NCI-H2107 treated with DMSO at 0.1 percent for 48 hours (cell line): ENCODE measurements at regions not wholly inside any gene's neighbourhood (a gene's known extent, or its start where the extent isn't known, plus 50 kb on each side); places are given as distances from the start of the nearest gene placed in this dataset.
"Not testable (repeated sequence)": the region's sequence is repeated elsewhere in the genome, so short reads cannot be mapped to it uniquely, and the experiment has no call there.

ENCODE experiments used
- DNase-seq: peaks from one replicate; lab custom pipeline; 2025; ENCODE audit not compliant: unreplicated experiment; lab: John Stamatoyannopoulos, UW

DNA sequence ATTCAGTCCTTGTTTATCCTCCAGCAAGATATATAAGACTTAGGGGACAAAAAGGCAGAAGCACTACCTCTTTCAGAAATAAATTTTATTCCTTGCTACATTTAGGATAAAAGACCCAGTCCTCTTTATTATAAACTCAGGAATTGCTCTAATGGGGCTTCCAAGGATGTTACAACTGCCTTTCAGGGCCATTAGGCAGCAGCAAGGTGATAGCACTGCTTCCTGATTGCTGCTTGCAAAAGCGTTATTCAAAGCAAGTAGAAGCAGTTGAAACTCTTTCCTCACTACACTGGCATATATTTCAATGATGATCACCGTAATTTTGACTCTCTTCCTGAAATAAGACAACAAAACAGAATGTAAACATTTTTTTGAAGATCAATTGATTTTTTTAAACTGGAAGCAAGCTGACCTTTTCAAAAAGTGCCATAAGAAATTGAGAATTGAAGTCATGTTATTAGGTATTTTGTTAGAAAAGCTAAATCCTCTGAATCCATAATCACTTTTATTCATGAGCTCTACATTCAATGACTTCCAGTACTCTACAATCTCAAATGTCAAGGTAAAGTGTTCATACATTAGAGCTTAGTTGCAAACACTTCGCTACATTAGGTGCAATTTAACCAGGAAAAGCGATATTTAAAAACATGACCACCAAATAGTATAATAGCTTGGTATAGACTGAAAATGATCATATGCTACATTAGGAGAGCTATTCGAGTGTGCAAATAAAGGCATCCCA is 233.4 kb upstream of the SYT10 start:
- DNase-seq = no peak

DNA sequence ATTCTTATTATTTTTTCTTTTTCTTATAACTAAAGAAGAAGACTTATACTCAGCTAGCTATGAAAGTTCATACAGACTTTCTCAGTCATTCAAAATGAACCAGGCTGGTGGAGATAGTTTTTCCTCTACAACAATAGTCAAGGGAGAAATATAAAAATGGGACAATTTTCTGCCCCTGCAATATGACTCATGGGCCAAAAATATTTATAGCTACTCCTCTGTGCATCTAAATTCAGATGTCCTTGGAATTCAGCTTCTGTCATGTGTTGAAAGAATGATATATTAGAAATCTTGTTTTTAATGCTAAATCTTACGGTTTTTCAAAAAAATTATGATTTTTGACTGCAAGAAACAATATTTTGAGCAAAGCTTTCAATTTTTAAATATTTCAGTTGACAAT is 237.2 kb upstream of the SYT10 start:
- DNase-seq = no peak

DNA sequence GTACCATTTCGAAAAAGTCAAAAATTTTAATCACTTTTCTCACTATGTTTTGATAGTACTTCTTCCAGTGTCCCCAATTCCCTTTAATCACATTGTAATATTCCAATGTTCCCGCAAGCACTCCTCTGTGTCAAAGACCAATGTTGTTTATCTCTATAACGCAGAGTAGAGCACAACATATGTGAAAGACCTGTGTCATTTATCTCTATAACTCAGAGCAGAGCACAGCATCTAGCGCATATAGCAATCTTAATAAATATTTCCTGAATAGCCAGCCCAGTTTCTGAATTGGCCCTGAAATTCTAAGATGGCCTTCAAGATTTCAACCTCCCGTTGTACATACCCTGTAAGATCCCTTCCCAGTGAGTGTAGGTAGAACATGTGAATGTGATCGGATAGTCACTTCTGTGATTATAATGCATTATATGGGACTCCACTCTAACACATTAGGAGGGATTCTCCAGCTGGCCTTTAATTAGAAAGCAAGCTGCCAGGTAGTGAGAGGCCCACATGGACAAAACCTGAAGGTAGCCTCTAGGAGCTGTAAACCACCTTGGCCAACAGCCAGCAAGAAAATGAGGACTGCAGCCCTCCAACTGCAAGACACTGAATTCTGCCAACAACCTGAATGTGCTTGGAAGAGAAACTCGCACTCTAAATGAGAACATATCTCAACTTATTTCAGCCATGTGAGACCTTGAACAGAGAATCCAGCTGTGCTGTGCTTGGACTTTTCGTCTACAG is 238.8 kb upstream of the SYT10 start:
- no peak for DNase-seq

DNA sequence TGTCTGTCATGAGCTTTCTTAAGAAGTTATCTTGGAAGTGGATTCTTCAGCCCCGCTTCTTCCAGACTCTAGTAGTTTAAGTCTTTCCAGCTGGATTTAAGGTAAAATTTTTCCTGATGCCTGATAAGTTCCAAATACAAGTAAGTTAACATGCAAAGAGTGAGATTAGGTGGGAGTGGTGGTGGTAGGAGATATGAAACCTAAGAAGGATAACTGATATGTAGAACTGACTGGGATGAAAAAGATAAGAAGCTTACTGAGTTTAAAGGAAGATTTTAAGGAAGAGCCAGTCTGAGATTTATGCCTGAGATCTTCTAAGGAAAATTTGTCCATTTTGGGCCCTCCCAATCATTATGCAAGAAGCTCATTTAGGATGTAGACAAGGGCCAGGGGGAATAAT is 250.9 kb upstream of the SYT10 start:
- DNase-seq = no peak

DNA sequence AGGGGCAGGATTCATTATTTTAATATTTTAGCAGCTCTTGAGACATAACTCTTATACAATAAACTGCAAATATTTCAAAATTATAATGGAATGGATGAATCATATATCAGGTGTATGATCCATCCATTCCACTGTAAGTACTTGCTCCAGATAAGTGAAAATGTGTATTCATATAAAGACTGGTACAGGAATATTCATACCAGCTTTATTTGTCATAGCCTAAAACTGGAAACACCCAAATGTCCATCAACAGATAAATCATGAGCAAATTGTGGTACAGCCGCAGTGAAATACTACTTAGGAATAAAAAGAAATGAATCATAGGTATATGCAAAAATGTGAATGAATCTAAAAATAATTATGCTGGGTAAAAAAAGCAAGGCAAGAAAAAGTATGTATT is 263.6 kb upstream of the SYT10 start:
- DNase-seq = no peak

DNA sequence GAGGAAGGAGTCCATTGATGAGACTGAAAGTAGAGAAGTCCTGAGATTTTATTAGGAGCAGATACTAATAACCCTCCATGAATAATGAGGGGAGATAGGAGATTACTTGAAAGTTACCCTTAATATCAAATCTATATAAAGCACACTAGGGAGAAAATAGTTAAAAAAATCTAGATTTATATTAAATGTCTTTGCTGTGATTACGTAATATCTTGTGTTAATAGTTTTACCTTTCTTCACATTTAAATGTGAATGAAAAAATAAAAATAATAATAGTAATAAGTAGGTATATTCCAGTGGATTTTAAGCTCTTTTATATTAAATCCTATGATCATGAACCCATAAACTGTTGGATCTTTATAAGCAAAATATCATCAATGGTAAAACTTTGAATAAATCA is 267.3 kb upstream of the SYT10 start:
- no peak for DNase-seq

DNA sequence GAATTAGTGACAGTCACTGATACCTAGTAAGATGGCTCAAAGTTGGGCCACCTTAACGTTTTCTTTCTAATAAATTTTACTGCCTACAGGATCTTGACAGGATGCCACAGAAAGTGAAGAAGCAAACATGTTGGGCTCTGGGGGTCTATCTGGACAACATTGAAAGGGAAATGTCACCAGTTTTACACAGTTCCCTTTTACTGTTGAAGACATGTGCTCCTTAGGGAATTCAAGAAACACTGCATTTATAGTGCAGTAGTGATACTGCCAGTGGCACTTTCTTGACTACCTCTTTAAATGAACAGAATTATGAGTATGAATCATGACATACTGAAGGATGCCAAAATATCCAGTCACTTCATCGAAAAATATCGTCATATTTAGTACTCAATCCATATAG is 269.3 kb upstream of the SYT10 start:
- DNase-seq = no peak

DNA sequence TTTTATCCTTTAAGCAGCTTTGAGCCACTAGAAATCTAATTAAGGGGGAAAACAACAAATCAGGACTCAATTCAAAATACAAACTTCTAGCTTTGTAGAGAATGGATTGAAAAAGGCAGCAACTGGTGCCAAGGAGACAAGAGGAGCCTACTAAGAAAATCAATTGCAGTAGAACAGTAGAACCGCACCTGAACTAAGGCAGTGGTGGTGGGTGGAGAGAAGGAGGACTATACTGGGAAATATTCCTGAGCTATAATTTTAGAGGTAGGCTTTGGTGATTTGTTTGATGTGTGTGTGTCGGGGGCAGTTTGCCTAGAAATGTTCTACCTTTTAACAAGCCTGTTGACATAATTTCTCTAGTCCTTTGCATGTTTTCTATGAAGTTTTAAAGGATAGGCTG is 270.9 kb upstream of the SYT10 start:
- no peak for DNase-seq

DNA sequence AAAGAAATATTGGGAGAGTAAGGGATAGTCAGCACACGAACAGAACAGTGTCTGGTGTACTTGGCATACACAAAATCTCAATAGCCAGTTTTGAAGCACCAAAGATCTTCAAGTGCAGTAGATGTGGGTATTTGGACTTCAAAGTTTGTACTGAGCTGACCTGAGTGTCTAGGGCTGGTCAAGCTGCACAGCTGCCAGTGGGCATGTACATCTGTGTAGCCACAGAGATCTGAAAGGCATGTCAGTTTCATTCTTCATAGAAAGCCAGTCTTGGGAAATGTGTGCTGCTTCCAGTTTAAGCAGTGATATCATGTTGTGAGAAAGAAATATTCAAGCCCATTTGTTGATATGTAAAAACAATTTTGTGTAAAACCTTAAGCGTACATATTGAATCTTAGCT is 279.0 kb upstream of the SYT10 start:
- DNase-seq = no peak

DNA sequence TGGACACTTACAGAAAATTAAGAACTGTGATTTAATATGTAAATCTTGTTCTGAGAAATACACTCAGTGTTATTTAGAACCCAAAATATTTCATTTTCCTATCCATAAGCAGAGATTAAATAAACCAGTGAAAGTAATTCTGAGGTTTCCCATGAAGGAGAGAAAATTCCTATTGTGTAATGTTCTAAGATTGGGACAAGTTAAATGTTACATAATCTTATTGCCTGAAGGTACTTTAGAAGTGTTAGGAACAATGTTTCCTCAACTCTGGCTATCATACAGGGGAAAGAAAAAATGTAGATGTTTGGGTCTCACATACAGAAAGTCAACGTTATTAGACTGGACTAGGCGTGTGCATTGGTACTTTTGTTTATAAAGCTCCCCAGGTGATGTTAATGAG is 281.9 kb upstream of the SYT10 start:
- no peak for DNase-seq

DNA sequence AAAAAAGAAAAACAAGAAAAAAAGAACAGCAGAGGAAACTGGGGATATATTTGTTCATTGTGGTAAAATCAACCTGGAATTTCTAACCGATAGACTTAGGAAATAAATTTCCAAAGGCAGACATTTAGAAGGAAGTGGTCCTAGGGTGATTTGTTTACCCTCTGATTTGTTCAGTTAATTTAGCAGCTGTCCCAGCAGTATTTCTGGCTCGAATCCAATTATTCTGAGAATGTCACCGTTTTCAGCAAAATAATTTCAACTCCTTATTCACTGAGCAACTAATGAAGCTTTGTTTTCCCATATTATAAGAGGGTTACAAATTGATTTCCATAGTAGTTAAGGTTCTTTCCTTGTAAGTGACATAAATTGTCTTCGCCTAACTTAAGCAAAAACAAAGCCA is 285.2 kb upstream of the SYT10 start:
- no peak for DNase-seq

DNA sequence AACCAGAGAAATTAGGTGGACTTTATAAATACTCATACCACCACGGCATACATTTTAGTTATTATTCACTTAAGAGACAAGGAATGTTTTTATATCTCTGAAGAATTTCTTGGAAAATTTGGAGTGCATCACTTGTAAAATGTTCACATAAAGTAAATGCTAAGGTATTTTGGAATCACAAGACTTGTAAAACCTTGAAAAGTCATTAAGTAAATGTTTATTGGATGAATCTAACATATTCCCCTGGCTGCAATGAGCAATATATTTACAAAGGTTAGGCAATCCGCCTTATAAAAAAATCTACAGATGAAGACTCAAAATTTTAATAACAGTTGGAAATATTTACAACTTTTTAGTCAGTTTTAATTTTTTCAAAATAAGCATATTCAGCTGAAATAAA is 287.4 kb upstream of the ALG10 start:
- no peak for DNase-seq

DNA sequence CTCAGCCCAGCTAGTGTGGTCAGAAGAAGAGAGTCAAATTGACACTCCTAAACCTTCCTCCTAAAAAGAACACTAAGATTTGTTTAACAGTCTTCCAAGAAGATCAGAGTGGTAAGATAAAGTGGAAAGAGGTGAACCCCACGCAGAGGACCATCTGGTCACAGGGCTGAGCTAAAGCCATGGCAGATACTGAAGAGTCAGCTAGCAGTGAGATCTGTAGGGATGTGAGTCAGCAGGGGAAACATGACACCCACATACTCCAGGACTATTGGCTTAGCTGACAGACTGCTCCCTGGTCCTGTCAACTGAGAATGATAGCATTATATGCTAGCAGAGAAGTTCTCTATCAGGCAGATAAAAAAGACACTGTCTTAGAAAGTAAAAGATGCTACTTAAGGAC is 269.4 kb upstream of the ALG10 start:
- no peak for DNase-seq

DNA sequence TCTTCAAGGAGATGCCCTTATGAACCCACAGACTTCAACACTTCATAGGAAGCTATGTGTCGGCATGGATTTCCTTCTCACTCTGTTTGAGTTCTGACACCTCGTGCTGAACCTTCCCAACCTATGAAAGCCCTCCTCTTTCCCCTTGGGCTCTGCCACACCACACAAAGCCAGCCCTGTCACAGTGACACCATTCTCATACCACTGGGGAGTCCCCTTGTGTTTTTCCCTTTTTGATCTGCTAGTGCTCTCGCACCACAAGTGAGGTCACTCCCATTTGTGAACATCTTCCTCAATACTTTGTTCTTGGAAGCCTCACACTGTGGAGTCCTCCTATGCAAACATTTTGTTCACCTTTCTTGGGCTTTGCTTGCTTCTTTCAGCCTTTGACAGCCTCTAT is 264.6 kb upstream of the ALG10 start:
- no peak for DNase-seq

DNA sequence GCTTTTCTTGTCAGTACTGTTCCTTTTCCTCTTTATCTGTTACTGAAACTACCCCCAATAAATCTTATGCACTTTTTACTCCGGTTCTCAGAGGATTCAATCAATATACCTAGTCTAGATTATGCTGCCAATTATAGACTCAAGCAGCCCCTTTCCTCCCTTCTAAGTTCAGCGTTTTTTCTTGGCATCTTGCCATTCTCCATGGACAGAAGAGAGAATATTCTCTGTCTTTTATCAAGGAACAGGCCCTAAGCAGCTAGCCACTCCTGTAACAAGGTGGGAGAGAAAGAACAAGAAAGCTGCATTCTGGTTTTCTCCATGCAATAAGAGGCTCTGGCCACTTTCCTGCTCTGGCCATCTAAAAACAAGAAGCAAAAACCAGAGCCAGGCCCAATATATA is 263.0 kb upstream of the ALG10 start:
- DNase-seq = no peak

DNA sequence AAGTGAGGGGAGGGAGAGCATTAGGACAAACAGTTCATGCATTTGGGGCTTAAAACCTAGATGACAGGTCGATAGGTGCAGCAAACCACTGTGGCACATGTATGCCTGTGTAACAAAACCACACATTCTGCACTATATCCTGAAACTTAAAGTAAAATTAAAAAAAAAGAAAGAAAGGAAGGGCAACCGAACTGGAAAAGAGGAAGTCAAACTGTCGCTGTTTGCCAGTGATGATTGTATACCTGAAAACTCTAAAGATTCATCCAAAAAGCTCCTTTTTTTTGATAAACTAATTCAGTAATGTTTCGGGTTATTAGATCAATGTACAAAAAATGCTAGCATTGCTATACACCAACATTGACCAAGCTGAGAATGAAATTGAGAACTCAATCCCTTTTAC is 259.0 kb upstream of the ALG10 start:
- DNase-seq = no peak

DNA sequence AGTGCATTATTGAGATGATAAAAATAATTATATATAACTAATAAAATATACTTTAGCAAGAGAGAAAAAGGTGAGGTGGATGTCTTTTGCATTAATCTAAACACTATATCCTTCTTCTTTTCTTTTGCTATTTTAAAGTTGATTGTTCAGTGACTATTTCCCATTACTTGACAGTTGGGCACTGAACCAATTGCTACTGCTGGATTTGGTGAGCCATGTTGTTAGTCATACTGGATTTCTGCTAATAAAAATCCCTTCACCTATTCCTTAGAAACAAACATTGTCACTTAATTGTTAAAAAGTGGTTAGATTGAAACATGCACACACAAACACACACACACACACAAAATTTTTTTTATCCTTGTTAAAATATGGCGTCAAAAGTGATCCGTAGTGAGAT is 251.6 kb upstream of the ALG10 start:
- no peak for DNase-seq

DNA sequence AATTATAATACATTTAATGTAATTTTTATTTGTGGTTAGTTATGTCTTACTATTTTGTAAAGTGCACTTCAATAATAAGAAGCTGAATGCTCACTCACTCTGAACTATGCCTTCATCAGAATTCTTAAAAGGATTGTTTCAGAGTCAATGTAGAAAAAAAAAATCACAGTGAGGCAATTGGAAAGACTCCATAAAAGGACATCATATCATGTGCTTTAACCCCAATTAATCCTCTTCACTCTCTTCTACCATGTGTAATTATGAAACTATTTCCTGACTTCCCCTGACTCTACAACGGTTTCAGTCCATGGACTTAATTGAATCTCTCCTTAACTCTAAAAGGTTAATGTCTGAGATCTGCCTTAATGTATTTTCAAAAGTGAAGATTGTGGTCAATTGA is 250.4 kb upstream of the ALG10 start:
- no peak for DNase-seq

DNA sequence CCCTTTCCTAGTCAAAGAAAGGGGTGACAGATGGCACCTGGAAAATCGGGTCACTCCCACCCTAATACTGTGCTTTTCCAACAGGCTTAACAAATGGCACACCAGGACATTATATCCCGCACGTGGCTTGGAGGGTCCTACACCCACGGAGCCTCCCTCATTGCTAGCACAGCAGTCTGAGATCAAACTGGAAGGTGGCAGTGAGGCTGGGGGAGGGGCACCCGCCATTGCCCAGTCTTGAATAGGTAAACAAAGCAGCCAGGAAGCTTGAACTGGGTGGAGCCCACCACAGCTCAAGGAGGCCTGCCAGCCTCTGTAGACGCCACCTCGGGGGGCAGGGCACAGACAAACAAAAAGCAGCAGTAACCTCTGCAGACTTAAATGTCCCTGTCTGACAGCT is 249.2 kb upstream of the ALG10 start:
- DNase-seq = not testable (repeated sequence)

DNA sequence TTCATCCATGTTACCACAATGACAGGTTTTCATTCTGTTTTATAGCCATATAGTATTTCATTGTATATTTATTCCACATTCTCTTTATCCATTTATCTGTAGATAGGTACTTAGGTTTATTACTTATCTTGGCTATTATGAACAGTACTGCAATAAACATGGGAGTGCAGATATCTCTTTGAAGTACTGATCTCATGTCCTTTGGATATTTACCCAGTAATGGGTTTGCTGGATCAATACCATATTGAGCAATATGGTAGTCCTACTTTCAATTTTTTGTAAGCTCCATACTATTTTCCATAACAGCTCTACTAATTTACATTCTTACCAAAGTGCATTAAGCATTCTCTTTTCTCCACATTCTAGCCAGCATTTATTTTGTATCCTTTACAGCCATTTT is 235.8 kb upstream of the ALG10 start:
- DNase-seq = no peak

DNA sequence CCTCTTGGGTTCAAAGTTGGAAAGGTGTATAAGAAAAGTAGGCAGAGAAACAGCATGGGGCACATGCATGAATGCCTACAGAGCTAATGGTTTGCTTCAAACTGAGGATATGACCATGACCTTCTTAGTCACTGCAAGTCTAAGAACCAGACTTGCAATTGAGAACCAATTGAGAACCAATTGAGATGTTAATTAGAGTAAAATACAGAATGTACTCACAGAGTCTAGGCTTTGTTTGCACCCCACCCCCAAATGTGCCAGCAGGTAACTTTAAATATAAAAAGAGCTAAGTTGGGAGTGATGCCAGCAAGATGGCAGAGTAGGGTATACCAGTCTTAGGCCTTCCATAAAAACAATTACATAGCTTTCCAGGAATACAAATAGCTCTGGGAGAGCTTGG is 227.3 kb upstream of the ALG10 start:
- no peak for DNase-seq

DNA sequence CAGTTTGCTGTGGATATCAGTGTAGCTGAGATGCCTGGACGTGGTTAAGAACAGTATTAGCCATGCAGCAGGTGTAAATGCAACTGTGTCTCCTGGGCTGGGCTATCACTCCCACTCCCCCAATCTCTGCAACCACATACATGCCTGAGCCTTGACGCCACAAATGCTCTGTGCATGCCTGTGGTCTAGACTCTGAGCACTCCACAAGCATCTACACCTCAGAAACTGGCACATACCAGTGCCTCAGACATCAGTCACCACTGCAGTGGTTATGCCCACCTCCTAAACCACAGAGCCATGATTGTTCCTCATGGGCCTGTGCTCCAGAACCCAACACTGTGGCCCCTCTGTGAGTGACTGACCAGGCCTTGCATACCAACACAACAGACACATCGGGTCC is 226.8 kb upstream of the ALG10 start:
- DNase-seq = no peak

DNA sequence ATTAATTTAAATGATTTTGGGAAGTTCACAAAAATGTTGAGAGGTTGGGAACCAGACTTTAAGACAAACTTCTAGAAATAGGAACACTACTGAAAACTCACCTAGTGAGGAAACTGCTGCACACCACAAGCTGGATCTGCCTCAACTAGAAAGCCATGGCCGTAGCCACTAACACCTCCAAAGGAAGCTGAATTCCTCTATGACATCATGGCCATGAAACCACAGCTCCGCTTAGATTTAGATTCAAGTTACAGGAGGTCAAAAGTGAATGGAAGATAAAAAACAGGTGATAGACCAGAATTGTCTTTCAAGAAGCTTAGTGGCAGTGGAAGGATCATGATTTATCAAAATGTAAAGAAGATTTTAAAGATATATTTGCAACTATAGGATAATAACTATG is 208.8 kb upstream of the ALG10 start:
- DNase-seq = no peak
